ENCODE measurements at regions not wholly inside any gene's neighbourhood (a gene's known extent, or its start where the extent isn't known, plus 50 kb on each side); places are given as distances from the start of the nearest gene placed in this dataset.
"Not testable (repeated sequence)": the region's sequence is repeated elsewhere in the genome, so short reads cannot be mapped to it uniquely, and the experiment has no call there.

GRCh38 chr17:71585540-71585939 lies 535.3 kb upstream of the SOX9 start:
- no peak for DNase-seq
- no peaks in the 10 kb centered on the region for H3K36me3 ChIP-seq
- TF ChIP-seq CTCF (IDR thresholded peaks at IDR 0.05), result no peak
- no peaks in the 10 kb centered on the region for H3K27me3 ChIP-seq
- 77% methylated on average over 3 of the region's 3 CpGs for WGBS, 2 donors
- ATAC-seq, result no peak
- H3K27ac ChIP-seq, result no peak overlapping the region
- no peak overlapping the region for H3K4me3 ChIP-seq
- no peaks in the 10 kb centered on the region for H3K4me1 ChIP-seq
- intact Hi-C loops (cut with DNase I), result no loop called here
- no peaks in the 10 kb centered on the region for H3K9me3 ChIP-seq

DNA sequence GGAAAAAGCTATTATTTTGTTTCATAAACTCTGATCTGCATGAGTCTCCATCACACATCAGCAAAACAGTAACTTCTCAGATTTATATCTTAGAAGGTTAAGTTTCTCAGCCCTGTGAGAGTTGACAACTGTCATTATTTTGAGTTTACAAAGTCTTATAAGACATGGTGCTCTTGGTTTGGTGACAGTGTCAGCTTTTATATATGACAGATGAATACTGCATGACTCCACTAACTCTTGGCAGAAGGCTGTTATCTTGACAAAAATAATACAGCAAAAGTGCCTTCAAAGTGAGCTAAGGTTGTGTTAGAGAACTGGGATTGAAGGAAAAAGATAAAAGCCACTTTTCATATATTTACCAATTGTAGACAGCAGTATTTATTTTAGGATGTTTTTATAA lies 528.4 kb upstream of the SOX9 start:
- no peak for DNase-seq
- H3K4me1 ChIP-seq, result no peaks in the 10 kb centered on the region
- peaks cover 0 to 3% (median 0%) of the 10 kb centered on the region in 7 donors for H3K27me3 ChIP-seq
- TF ChIP-seq CTCF (IDR thresholded peaks at IDR 0.05), result no peak
- no peak for ATAC-seq
- H3K9me3 ChIP-seq, result no peaks in the 10 kb centered on the region
- H3K4me3 ChIP-seq, result no peak overlapping the region
- no peak overlapping the region for H3K27ac ChIP-seq
- intact Hi-C loops (cut with DNase I), result no loop called here
- H3K36me3 ChIP-seq, result no peaks in the 10 kb centered on the region

- DNase-seq (no peak), ATAC-seq (no peak)
- no peak overlapping the region for H3K4me3 ChIP-seq
- no peaks in the 10 kb centered on the region for H3K4me1 ChIP-seq
- no peaks in the 10 kb centered on the region for H3K36me3 ChIP-seq
- no peak overlapping the region for H3K27ac ChIP-seq
- WGBS, 2 donors, result 79 to 87% methylated on average over 1 of the region's 1 CpG
- H3K9me3 ChIP-seq, result no peaks in the 10 kb centered on the region
- no peak for TF ChIP-seq CTCF (IDR thresholded peaks at IDR 0.05)
- H3K27me3 ChIP-seq, result peaks cover 0 to 3% (median 0%) of the 10 kb centered on the region in 7 donors
- intact Hi-C loops (cut with DNase I), result no loop called here
Measured at GRCh38 chr17:71593078-71593477, 527.7 kb upstream of the SOX9 start.

DNA sequence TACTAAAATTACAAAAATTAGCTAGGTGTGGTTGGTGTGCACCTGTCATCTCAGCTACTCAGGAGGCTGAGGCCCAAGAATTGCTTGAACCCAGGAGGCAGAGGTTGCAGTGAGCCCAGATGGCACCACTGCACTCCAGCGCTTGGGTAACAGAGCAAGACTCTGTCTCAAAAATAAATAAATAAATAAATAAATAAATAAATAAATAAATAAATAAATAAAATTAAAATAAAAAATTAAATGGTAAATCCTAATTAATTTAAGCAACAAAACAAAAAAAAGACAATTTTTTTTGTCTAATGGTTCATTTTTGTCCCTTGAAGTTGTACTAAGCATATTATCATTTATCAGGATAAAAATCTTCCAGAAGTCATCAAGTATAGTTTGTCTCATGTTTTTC lies 521.2 kb upstream of the SOX9 start:
- H3K27me3 ChIP-seq; H3K4me1 ChIP-seq; DNase-seq; intact Hi-C loops (cut with DNase I); H3K36me3 ChIP-seq; H3K27ac ChIP-seq; ATAC-seq; H3K9me3 ChIP-seq; H3K4me3 ChIP-seq: not testable (repeated sequence)
- WGBS, 2 donors, result 97 to 98% methylated on average over 1 of the region's 1 CpG

- H3K27me3 ChIP-seq, result peaks cover 0 to 3% (median 0%) of the 10 kb centered on the region in 7 donors
- ATAC-seq (no peak), DNase-seq (no peak)
- TF ChIP-seq CTCF (IDR thresholded peaks at IDR 0.05), result no peak
- H3K27ac ChIP-seq, result no peak overlapping the region
- 58 to 69% methylated on average over 8 of the region's 8 CpGs for WGBS, 2 donors
- peaks cover 0 to 9% (median 0%) of the 10 kb centered on the region in 11 donors for H3K9me3 ChIP-seq
- no peaks in the 10 kb centered on the region for H3K4me1 ChIP-seq
- no peak overlapping the region for H3K4me3 ChIP-seq
- intact Hi-C loops (cut with DNase I), result loop anchor here in 1 of 10 donors (10.0 kb wide), 1 partner anchor 55 kb away; no protein-coding TSS in a partner anchor
- H3K36me3 ChIP-seq, result no peaks in the 10 kb centered on the region
Measured at GRCh38 chr17:71600137-71600789, 520.6 kb upstream of the SOX9 start.
